Panc1 (cell line): ENCODE measurements at regions not wholly inside any gene's neighbourhood (a gene's known extent, or its start where the extent isn't known, plus 50 kb on each side); places are given as distances from the start of the nearest gene placed in this dataset.

Experiments used
- ATAC-seq: fragments of 200-7000 bp; cut with Tn5 transposase; 2 replicates; pipeline ENCODE4 v1.9.1; 2020; ENCODE audit warnings: mild to moderate bottlenecking, moderate library complexity
- BruUV-seq: library from RNA; stranded (reverse); fragments of 400-500 nt; replicated peaks from 2 replicates; lab custom pipeline; 2021; lab: Mats Ljungman, UMichigan
- CTCF ChIA-PET: fragments of 300-600 bp; sonication (Branson Sonifier 250); formaldehyde crosslinking; loops from one replicate; lab custom pipeline; 2022; ENCODE audit warnings: antibody characterized with exemption; lab: Charles Lee
- POLR2A ChIA-PET: fragments of 300-600 bp; sonication (Branson Sonifier 250); formaldehyde crosslinking; loops from one replicate; lab custom pipeline; 2022; ENCODE audit warnings: antibody characterized with exemption; lab: Charles Lee
- DNase-seq: peaks from one replicate; pipeline ENCODE4 v3.0.0-alpha.2; 2010; ENCODE audit warnings: low read depth, low spot score
- H3K27ac ChIP-seq: 2 replicates; pipeline ENCODE4 v1.5.1; 2011; ENCODE audit warnings: mild to moderate bottlenecking, low read length, inconsistent platforms
- H3K27me3 ChIP-seq: fragments of 200-500 bp; sonication (Bioruptor generic); 2 replicates; pipeline ENCODE4 v1.6.0; 2014; ENCODE audit warnings: low read length, inconsistent platforms; ENCODE audit not compliant: control insufficient read depth, insufficient read depth
- H3K36me3 ChIP-seq: fragments of 200-500 bp; sonication (Bioruptor generic); 2 replicates; pipeline ENCODE4 v1.5.1; 2014; ENCODE audit warnings: inconsistent platforms, mild to moderate bottlenecking, low read length, moderate library complexity; ENCODE audit not compliant: control insufficient read depth, insufficient read depth
- H3K4me1 ChIP-seq: 2 replicates; pipeline ENCODE4 v1.5.1; 2011; ENCODE audit warnings: inconsistent platforms, mild to moderate bottlenecking, low read length, moderate library complexity; ENCODE audit not compliant: control insufficient read depth, insufficient read depth
- H3K4me3 ChIP-seq, 2 experiments: 2 replicates each; pipeline ENCODE4 v1.5.1; 2011 to 2012; ENCODE audit warnings: low read depth in 2 of 2, low read length in 2 of 2, mild to moderate bottlenecking in 2 of 2, inconsistent platforms in 1 of 2, moderate library complexity in 1 of 2
- H3K9me3 ChIP-seq: fragments of 200-500 bp; sonication (Bioruptor generic); 2 replicates; pipeline ENCODE4 v1.5.1; 2014; ENCODE audit warnings: low read depth, mild to moderate bottlenecking, inconsistent platforms, low read length, moderate library complexity; ENCODE audit not compliant: control insufficient read depth, insufficient read depth
- CTCF ChIP-seq: fragments of 450-650 bp; IDR thresholded peaks from 2 replicates; pipeline ENCODE4 v1.5.1; 2017; ENCODE audit warnings: mild to moderate bottlenecking
- POLR2AphosphoS5 ChIP-seq: IDR thresholded peaks from 2 replicates; pipeline ENCODE4 v1.6.1; 2012; ENCODE audit warnings: mild to moderate bottlenecking, low read depth, low read length, moderate library complexity
- REST ChIP-seq, 2 experiments: IDR thresholded peaks; 2 replicates each; pipeline ENCODE4 v1.6.1; 2011 to 2012; ENCODE audit warnings: low read depth in 2 of 2, control low read depth in 1 of 2, low read length in 1 of 2, mild to moderate bottlenecking in 1 of 2, moderate library complexity in 1 of 2; ENCODE audit not compliant: insufficient read depth in 1 of 2
- SIN3A ChIP-seq: IDR thresholded peaks from 2 replicates; pipeline ENCODE4 v1.6.1; 2012; ENCODE audit warnings: low read depth, mild to moderate bottlenecking, low read length, moderate library complexity, borderline replicate concordance; ENCODE audit not compliant: insufficient read depth
- TCF7L2 ChIP-seq: IDR thresholded peaks from 2 replicates; pipeline ENCODE4 v1.6.1; 2011; ENCODE audit warnings: mild to moderate bottlenecking, low read depth, low read length, inconsistent platforms
- in situ Hi-C: cut with HindIII; loops from 2 replicates; pipeline ENCODE4 v1.10.0; 2016; ENCODE audit warnings: low sequenced_read_pairs, low pct_unique_long_range_greater_than_20kb
- intact Hi-C: fragments of 100-400 bp; cut with micrococcal nuclease; formaldehyde crosslinking; loops from one replicate; pipeline ENCODE4 v1.10.0; 2022; ENCODE audit not compliant: unreplicated experiment

DNA sequence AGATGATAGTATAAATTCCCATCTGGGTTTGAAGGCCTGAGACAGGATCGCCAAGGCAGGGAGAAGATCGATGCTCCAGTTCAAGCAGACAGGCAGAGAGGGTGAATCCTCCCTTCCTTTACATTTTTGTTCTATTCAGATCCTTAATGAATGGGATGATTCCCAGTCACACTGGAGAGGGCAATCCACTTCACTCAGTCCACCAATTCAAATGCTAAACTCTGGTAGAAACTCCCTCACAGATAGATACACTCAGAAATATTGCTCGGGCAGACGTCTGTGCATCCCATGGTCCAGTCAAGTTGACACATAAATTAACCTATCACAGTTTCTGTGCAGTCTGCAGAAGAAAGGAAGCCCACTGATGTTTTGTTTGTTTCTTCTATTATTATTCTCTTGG, 193.1 kb upstream of the ZNF462 start:
- Histone ChIP-seq H3K9me3 (no peaks in the 10 kb centered on the region), H3K27me3 (no peaks in the 10 kb centered on the region), H3K36me3 (no peaks in the 10 kb centered on the region), H3K4me3 (no peak overlapping the region), H3K27ac (no peak overlapping the region), H3K4me1 (no peaks in the 10 kb centered on the region)
- in situ Hi-C loops (no loop called here), intact Hi-C loops (no loop called here)
- no peak for ATAC-seq
- BruUV-seq = no TSS peak
- POLR2A ChIA-PET = no interaction called here
- TF ChIP-seq TCF7L2 (no peak), REST (IDR thresholded peaks at IDR 0.05; ENCODE audit: insufficient read depth in 1 of 2, low read depth in 2 of 2, low read length in 1 of 2) (no peak), POLR2AphosphoS5 (no peak), SIN3A (no peak), CTCF (no peak)
- CTCF ChIA-PET = no interaction called here
- DNase-seq = no peak

DNA sequence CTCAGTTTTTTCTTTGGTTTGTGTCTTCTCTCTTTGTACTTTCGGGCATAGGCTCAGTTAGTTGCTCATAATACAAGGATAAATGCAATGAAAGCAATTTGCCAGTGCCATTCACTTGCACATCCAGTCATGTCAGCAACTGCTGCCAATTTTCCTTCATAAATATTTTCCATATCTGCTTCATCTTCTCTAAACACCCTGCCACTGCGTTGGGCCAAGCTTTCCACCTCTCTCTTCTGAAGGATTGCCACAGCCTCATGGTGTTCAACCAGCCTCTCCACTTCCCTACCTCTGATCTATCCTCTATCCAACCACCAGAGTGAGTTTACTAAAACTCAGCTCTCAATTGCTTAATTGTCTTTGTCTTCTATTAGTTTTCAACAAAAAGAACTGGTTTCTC, 192.5 kb upstream of the ZNF462 start:
- no peak for TF ChIP-seq REST (IDR thresholded peaks at IDR 0.05; ENCODE audit: insufficient read depth in 1 of 2, low read depth in 2 of 2, low read length in 1 of 2)
- no peak for TF ChIP-seq POLR2AphosphoS5
- TF ChIP-seq CTCF = no peak
- BruUV-seq = no TSS peak
- ChIA-PET CTCF (no interaction called here), POLR2A (no interaction called here)
- ATAC-seq (no peak), DNase-seq (no peak)
- Histone ChIP-seq H3K36me3 (no peaks in the 10 kb centered on the region), H3K27ac (no peak overlapping the region), H3K4me1 (no peaks in the 10 kb centered on the region), H3K4me3 (no peak overlapping the region), H3K9me3 (no peaks in the 10 kb centered on the region), H3K27me3 (no peaks in the 10 kb centered on the region)
- intact Hi-C loops (no loop called here), in situ Hi-C loops (no loop called here)
